ENCODE measurements at regions not wholly inside any gene's neighbourhood (a gene's known extent, or its start where the extent isn't known, plus 50 kb on each side); places are given as distances from the start of the nearest gene placed in this dataset.

DNA sequence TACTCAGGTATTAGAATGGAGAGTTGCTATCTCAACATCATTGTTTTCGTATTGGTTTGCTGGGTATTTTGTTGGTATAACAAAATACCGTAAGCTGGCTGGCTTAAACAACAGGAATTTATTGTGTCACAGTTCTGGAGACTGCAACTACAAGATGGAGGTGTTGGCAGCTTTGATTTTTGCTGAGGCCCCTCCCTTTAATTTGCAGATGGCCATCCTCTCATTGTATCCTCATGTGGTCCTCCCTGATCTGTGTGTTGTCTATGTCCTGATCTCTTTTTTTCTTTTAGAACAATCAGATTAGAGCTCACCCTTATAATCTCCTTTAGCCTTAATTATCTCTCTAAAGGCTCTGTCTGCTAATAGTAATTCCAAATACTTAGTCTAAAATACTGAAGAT, 299.8 kb upstream of the GOLIM4 start:
- no peaks in the 10 kb centered on the region for H3K4me1 ChIP-seq (ENCODE audit: insufficient read depth, low read length)
- H3K9me3 ChIP-seq (ENCODE audit: low read depth, low read length): no peaks in the 10 kb centered on the region
- no peaks in the 10 kb centered on the region for H3K27me3 ChIP-seq (ENCODE audit: insufficient read depth, low read length)

DNA sequence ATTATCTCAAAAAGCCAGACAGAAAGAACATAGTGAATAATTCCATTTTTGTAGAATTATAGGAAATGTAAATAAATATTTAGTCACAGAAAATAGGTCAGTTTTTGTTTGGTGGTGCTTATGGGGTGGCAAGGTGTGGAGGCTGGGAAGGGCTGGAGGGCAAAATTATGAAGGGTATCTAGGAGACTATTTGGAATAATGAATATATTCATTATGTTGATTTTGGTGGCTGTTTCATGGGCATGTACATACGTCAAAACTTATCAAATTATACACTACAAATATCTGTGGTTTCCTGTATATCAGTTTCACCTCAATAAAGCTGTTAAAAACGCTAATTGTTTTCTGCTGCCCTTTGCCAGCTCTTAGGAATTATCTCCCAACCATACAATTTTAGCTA, 298.7 kb upstream of the GOLIM4 start:
- Histone ChIP-seq H3K4me1 (ENCODE audit: insufficient read depth, low read length) (no peaks in the 10 kb centered on the region), H3K4me3 (ENCODE audit: low read length) (no peak overlapping the region), H3K27me3 (ENCODE audit: insufficient read depth, low read length) (no peaks in the 10 kb centered on the region), H3K9me3 (ENCODE audit: low read depth, low read length) (no peaks in the 10 kb centered on the region)

More for the DNA sequence above, 299.8 kb upstream of the GOLIM4 start:
- H3K4me3 ChIP-seq (ENCODE audit: low read length): no peak overlapping the region

GRCh38 chr3:168386301-168386700, 290.6 kb upstream of the GOLIM4 start:
- Histone ChIP-seq H3K4me1 (ENCODE audit: insufficient read depth, low read length) (no peaks in the 10 kb centered on the region), H3K4me3 (ENCODE audit: low read length) (no peak overlapping the region), H3K27me3 (ENCODE audit: insufficient read depth, low read length) (no peaks in the 10 kb centered on the region)

GRCh38 chr3:168384990-168385389, 289.3 kb upstream of the GOLIM4 start:
- Histone ChIP-seq H3K27me3 (ENCODE audit: insufficient read depth, low read length) (no peaks in the 10 kb centered on the region), H3K4me3 (ENCODE audit: low read length) (no peak overlapping the region), H3K4me1 (ENCODE audit: insufficient read depth, low read length) (no peaks in the 10 kb centered on the region), H3K9me3 (ENCODE audit: low read depth, low read length) (no peaks in the 10 kb centered on the region)

More at GRCh38 chr3:168386301-168386700, 290.6 kb upstream of the GOLIM4 start:
- H3K9me3 ChIP-seq (ENCODE audit: low read depth, low read length): no peaks in the 10 kb centered on the region

DNA sequence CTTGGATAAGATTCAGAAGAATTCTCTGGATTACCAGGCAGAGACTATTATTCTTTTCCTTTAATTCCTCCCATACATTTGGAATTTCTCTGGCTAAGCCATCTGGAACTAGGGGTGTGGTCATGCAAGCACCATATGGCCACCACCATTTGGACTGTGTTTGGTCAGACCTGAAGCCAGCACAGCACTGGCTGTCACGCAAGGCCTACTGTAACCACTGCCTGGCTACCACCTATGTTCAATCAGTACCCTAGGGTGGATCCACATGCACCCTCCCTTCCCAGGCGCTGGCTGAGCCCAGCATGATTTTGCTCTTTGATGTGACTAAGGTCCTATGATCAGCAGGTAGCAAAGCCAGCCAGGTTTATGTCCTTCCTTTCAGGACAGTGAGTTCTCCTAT, 287.8 kb upstream of the GOLIM4 start:
- Histone ChIP-seq H3K27me3 (ENCODE audit: insufficient read depth, low read length) (no peaks in the 10 kb centered on the region), H3K4me1 (ENCODE audit: insufficient read depth, low read length) (no peaks in the 10 kb centered on the region), H3K9me3 (ENCODE audit: low read depth, low read length) (no peaks in the 10 kb centered on the region), H3K4me3 (ENCODE audit: low read length) (no peak overlapping the region)

DNA sequence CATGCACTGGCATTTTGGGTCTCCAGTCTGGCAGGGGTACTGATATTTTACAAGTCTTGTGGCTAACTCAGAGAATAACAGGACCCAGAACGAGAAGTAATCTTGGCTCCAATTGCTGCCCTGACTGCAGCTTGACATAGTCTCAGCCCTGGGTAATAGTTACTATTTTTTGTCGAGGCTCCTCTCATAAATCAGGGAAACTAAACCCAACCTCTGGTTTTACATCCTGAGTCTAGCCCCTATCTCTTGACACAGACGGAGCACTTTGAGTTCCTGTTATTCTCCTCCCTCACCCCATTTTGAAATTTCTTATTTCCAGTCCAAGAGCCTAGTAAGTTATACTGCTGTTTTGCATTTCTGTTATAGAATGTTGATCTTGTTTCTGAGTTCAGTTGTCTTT, 276.1 kb upstream of the GOLIM4 start:
- Histone ChIP-seq H3K27me3 (ENCODE audit: insufficient read depth, low read length) (no peaks in the 10 kb centered on the region), H3K4me1 (ENCODE audit: insufficient read depth, low read length) (no peaks in the 10 kb centered on the region), H3K4me3 (ENCODE audit: low read length) (no peak overlapping the region), H3K9me3 (ENCODE audit: low read depth, low read length) (no peaks in the 10 kb centered on the region)

DNA sequence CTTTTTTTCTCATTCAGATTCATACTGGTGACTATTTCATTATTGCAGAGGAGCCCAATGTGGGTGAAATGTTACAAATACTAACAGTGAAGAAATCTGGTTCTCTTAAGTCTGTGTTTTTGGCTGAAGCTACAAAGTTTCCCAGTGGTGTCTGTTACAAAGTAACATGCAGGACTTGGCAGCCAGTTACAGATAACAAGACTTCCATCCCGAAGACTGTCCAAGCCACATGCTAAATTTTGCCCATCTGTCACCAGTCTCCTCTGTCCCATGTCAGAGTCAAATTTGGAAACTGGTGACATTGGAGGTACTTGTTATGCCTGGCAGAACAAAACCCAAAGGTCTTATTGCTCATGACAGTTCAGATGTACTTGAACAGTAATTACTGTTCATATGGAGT, 269.2 kb upstream of the GOLIM4 start:
- Histone ChIP-seq H3K4me1 (ENCODE audit: insufficient read depth, low read length) (no peaks in the 10 kb centered on the region), H3K9me3 (ENCODE audit: low read depth, low read length) (no peaks in the 10 kb centered on the region), H3K4me3 (ENCODE audit: low read length) (no peak overlapping the region), H3K27me3 (ENCODE audit: insufficient read depth, low read length) (no peaks in the 10 kb centered on the region)

DNA sequence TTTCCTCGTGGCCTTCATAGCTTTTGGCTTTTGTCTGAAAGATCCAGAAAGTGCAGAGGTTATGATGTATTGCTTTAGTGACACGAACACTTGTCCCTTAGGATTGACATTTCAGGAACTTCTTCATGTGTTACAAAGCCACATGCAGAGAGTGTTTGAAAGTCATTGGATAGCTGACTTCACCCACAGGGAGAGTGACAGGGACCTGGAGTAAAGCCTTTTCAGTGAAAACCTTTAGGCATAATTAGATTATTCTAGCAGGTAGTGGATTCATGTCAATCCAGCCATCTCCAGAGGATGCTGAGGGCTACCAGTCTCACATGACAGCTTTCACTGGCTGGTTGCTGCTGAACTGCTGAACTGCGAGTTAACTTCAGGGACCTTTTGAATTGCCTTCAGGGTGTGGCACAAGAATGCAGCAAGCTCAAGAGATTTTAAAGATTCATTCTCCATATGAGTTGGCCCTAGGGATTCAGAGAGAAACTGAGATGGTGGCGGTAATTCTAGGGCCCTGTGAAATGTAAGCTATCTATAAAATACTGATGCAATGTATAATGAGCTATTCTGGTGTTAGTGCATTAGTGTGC, 267.0 kb upstream of the GOLIM4 start:
- Histone ChIP-seq H3K27me3 (ENCODE audit: insufficient read depth, low read length) (no peaks in the 10 kb centered on the region), H3K4me1 (ENCODE audit: insufficient read depth, low read length) (no peaks in the 10 kb centered on the region), H3K9me3 (ENCODE audit: low read depth, low read length) (no peaks in the 10 kb centered on the region), H3K4me3 (ENCODE audit: low read length) (no peak overlapping the region)

- Histone ChIP-seq H3K4me3 (ENCODE audit: low read length) (no peak overlapping the region), H3K9me3 (ENCODE audit: low read depth, low read length) (no peaks in the 10 kb centered on the region), H3K27me3 (ENCODE audit: insufficient read depth, low read length) (no peaks in the 10 kb centered on the region), H3K4me1 (ENCODE audit: insufficient read depth, low read length) (no peaks in the 10 kb centered on the region)
These were observed 266.4 kb upstream of the GOLIM4 start for GRCh38 chr3:168362156-168362555.

- no peaks in the 10 kb centered on the region for H3K9me3 ChIP-seq (ENCODE audit: low read depth, low read length)
- H3K4me3 ChIP-seq (ENCODE audit: low read length): no peak overlapping the region
- no peaks in the 10 kb centered on the region for H3K27me3 ChIP-seq (ENCODE audit: insufficient read depth, low read length)
- H3K4me1 ChIP-seq (ENCODE audit: insufficient read depth, low read length): no peaks in the 10 kb centered on the region
These were observed 265.3 kb upstream of the GOLIM4 start for GRCh38 chr3:168360993-168361392.

DNA sequence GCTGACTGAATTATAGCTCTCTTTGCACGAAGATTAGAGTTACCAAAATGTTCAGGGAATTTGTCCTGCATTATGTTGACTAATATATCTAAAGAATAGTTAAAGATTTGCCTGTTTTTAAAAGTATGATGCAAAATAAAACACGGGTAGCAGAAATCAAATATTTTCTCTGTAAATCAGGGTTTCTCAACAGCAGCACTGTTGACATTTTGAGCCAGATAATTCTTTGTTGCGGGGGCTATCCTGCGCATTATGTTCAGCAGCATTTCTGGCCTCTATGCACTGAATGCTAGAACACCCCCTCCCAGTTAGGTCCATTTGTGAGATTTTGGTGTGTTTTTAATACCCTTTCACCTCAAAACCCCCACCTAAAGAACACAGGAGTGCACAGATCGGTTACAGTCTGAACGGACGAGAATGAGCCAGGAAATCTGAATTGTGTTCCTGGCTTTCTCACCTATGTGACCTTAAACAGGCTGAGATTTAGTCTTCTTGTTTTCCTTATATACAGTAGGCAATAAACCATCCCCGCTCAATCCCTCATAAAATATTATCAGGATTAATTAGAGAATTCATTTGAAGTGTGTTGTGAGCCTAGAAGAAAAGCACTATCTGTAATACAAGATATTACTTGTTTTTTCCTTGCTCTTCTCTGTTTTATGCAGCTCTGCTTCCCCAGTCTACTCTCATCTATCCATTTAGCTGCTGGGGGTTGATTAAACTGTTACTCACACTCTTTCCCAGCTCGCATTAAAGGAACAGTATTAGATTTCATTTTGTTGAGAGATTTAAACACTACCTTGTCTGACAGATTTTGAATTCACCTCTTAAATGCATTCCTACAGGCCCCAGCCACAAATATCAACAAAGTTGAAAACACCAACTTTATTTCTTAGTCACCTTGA, 247.5 kb upstream of the GOLIM4 start:
- H3K4me1 ChIP-seq (ENCODE audit: insufficient read depth, low read length): no peaks in the 10 kb centered on the region
- H3K27me3 ChIP-seq (ENCODE audit: insufficient read depth, low read length): no peaks in the 10 kb centered on the region
- H3K9me3 ChIP-seq (ENCODE audit: low read depth, low read length): no peaks in the 10 kb centered on the region
- H3K4me3 ChIP-seq (ENCODE audit: low read length): no peak overlapping the region

DNA sequence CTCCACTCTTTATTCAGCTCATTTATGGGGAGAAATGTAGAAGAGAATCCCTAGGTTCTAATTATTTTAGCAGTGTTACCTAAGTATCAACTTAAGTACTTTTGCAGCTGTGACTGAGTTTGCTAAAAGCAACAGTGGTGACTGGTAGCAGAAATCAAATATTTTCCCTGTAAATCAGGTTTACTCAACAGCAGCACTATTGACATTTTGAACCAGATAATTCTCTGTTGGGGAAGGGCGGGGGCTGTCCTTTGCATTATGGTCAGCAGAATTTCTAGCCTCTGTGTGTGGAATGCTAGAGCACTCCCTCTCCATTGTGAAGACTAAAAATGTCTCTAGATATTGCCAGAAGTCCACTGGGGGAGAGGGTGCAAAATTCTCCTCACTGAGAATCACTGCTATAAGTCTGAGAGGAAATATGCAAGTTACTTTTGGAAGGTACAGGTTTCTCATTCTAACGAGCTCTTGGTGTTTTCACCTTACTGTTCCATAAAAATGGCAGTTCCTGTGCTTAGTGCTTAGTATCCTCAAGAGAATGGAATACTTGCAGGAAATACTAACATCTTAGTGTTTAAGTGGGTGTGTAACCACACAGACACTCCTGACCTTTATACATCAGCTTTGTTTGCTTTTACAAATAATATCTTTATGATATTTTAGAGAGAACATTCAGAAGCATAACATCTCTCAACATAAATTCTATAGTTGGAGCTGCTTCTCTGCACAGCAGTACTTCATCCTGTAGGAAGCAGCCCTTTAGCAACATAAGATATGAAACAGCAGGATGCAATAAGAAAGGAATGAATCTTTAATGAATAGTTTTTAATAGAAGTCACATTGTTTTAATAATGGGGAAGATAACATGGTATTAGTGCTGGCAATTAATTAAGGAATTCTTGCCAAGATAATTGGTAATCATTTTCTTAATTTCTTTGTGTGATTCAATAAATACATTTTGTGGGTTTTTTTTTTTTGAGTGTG, 246.5 kb upstream of the GOLIM4 start:
- no peaks in the 10 kb centered on the region for H3K9me3 ChIP-seq (ENCODE audit: low read depth, low read length)
- no peaks in the 10 kb centered on the region for H3K4me1 ChIP-seq (ENCODE audit: insufficient read depth, low read length)
- H3K27me3 ChIP-seq (ENCODE audit: insufficient read depth, low read length): no peaks in the 10 kb centered on the region
- no peak overlapping the region for H3K4me3 ChIP-seq (ENCODE audit: low read length)

DNA sequence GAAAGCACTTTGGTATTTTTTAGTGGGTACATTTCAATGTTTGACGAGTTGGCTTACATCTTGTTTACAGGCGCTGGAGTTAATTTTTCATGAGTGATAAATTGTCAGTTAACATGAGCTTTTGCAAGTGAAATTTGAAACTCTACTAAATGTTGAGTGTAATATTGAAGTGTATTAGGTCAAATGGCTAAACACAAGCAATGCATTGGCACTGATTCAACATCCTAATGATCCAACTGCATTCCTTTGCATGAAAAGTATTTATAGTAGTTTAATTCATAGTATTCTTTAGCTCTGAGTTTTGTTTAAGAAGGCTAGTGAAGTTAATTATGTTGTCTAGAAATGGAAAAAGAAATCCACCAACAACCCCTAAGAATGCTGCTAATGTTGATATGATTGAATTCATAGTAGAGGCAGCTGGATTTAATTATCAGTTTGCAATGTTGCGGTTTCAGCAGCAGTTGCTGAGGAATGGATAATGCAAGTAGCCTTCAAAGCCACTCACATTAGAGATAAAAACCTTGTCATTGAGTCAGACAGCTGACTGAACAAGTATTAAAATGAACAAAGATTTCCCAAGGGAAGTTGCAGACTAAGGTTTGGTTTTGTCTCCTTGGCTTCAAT, 245.6 kb upstream of the GOLIM4 start:
- Histone ChIP-seq H3K27me3 (ENCODE audit: insufficient read depth, low read length) (no peaks in the 10 kb centered on the region), H3K9me3 (ENCODE audit: low read depth, low read length) (no peaks in the 10 kb centered on the region), H3K4me1 (ENCODE audit: insufficient read depth, low read length) (no peaks in the 10 kb centered on the region), H3K4me3 (ENCODE audit: low read length) (no peak overlapping the region)

GRCh38 chr3:168338161-168338560, 242.4 kb upstream of the GOLIM4 start:
- H3K4me3 ChIP-seq (ENCODE audit: low read length): no peak overlapping the region
- H3K4me1 ChIP-seq (ENCODE audit: insufficient read depth, low read length): no peaks in the 10 kb centered on the region
- H3K27me3 ChIP-seq (ENCODE audit: insufficient read depth, low read length): no peaks in the 10 kb centered on the region
- no peaks in the 10 kb centered on the region for H3K9me3 ChIP-seq (ENCODE audit: low read depth, low read length)
